ENCODE measurements at regions not wholly inside any gene's neighbourhood (a gene's known extent, or its start where the extent isn't known, plus 50 kb on each side); places are given as distances from the start of the nearest gene placed in this dataset.

- H3K9me3 Mint-ChIP-seq (ENCODE audit: low read depth, unreplicated experiment) = peaks cover 7% of the 10 kb centered on the region
- no TSS peak for BruUV-seq (replicated peaks)
- intact Hi-C loops (cut with micrococcal nuclease; ENCODE audit: unreplicated experiment) = no loop called here
- H3K27ac Mint-ChIP-seq (ENCODE audit: unreplicated experiment) = no peak overlapping the region
- H3K27me3 Mint-ChIP-seq (ENCODE audit: unreplicated experiment) = no peaks in the 10 kb centered on the region
- no peaks in the 10 kb centered on the region for H3K4me1 Mint-ChIP-seq (ENCODE audit: low read depth, unreplicated experiment)
- no peak for DNase-seq
- no peak overlapping the region for H3K4me3 Mint-ChIP-seq (ENCODE audit: low read depth, unreplicated experiment)
- peaks cover 4% of the 10 kb centered on the region for H3K36me3 Mint-ChIP-seq (ENCODE audit: insufficient read depth, unreplicated experiment)
- TF ChIP-seq, protein P1, sequence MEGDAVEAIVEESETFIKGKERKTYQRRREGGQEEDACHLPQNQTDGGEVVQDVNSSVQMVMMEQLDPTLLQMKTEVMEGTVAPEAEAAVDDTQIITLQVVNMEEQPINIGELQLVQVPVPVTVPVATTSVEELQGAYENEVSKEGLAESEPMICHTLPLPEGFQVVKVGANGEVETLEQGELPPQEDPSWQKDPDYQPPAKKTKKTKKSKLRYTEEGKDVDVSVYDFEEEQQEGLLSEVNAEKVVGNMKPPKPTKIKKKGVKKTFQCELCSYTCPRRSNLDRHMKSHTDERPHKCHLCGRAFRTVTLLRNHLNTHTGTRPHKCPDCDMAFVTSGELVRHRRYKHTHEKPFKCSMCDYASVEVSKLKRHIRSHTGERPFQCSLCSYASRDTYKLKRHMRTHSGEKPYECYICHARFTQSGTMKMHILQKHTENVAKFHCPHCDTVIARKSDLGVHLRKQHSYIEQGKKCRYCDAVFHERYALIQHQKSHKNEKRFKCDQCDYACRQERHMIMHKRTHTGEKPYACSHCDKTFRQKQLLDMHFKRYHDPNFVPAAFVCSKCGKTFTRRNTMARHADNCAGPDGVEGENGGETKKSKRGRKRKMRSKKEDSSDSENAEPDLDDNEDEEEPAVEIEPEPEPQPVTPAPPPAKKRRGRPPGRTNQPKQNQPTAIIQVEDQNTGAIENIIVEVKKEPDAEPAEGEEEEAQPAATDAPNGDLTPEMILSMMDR (IDR thresholded peaks at IDR 0.05; ENCODE audit: unreplicated experiment) = no peak
- CTCF ChIA-PET = no interaction called here
Measured at GRCh38 chr12:69136931-69137613, 102.3 kb upstream of the CPSF6 start.

DNA sequence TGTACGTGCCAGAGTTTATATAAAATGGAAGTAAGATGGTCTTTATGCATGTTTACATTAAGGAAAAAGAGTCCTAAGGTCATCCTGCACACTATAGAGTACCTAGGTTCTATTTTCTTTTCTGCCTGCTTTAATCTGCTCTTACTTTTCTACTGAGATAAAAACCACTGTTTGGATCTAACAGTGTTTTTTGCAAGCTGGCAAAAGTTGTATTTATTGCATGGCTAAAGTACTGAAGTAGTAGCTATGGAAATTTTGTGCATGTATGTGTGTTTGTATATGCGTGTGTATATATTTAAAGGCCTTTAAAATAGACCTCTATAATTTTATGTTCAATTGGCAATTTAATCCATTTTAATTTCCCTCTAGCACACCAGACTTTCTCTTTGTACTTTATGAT lies 98.3 kb upstream of the CPSF6 start:
- Mint-ChIP-seq H3K27me3 (ENCODE audit: unreplicated experiment) (no peaks in the 10 kb centered on the region), H3K27ac (ENCODE audit: unreplicated experiment) (no peak overlapping the region), H3K4me1 (ENCODE audit: low read depth, unreplicated experiment) (no peaks in the 10 kb centered on the region), H3K4me3 (ENCODE audit: low read depth, unreplicated experiment) (no peak overlapping the region), H3K36me3 (ENCODE audit: insufficient read depth, unreplicated experiment) (peaks cover 4% of the 10 kb centered on the region), H3K9me3 (ENCODE audit: low read depth, unreplicated experiment) (peaks cover 10% of the 10 kb centered on the region)
- CTCF ChIA-PET = interaction anchor here (0.6 to 1.3 kb wide), 3 partner anchors 16 to 186 kb away, joined by 3 to 4 read pairs (median 3); no protein-coding TSS in a partner anchor
- intact Hi-C loops (cut with micrococcal nuclease; ENCODE audit: unreplicated experiment) = no loop called here
- no TSS peak for BruUV-seq (replicated peaks)
- TF ChIP-seq, protein P1 (IDR thresholded peaks at IDR 0.05; ENCODE audit: unreplicated experiment) = no peak
- no peak for DNase-seq

- peaks cover under 1% of the 10 kb centered on the region for H3K4me1 Mint-ChIP-seq (ENCODE audit: low read depth, unreplicated experiment)
- H3K27me3 Mint-ChIP-seq (ENCODE audit: unreplicated experiment) = no peaks in the 10 kb centered on the region
- no TSS peak for BruUV-seq (replicated peaks)
- intact Hi-C loops (cut with micrococcal nuclease; ENCODE audit: unreplicated experiment) = no loop called here
- H3K27ac Mint-ChIP-seq (ENCODE audit: unreplicated experiment) = no peak overlapping the region
- TF ChIP-seq, protein P1 (IDR thresholded peaks at IDR 0.05; ENCODE audit: unreplicated experiment) = no peak
- CTCF ChIA-PET = no interaction called here
- no peak overlapping the region for H3K4me3 Mint-ChIP-seq (ENCODE audit: low read depth, unreplicated experiment)
- DNase-seq = no peak
- H3K36me3 Mint-ChIP-seq (ENCODE audit: insufficient read depth, unreplicated experiment) = no peaks in the 10 kb centered on the region
- no peaks in the 10 kb centered on the region for H3K9me3 Mint-ChIP-seq (ENCODE audit: low read depth, unreplicated experiment)
Measured at GRCh38 chr12:69149270-69149669, 90.1 kb upstream of the CPSF6 start.

DNA sequence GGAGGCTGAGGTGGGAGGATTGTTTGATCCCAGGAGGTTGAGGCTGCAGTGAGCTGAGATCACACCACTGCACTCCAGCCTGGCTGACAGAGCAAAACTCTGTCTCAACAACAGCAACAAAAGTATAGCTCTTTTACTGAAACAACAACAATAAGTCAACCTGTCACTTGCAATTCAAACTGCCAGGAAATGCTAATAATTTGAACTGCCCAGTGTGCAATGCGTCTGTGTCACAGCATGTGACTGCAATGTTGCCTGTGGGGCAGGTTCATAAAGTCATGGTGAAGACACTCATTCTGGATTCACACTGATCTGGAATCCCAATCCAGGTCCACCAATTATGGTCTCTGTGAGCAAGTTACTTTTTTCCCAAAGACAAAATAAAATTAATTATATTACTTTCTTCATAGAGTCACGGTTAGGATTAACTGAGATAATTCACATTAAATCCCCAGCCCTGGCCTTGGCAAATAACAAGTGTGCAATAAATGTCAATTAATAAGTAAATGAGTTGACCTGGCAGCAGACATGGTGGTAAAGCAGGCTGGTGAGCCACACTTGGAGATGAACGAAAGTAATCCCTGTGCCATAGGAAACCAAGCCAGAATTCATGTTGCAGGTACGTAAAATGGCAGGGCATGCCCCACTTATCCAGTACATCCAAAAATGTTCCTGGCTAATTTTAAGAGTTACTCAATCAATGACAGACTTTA lies 89.1 kb upstream of the CPSF6 start:
- CTCF ChIA-PET = no interaction called here
- H3K9me3 Mint-ChIP-seq (ENCODE audit: low read depth, unreplicated experiment) = no peaks in the 10 kb centered on the region
- H3K27ac Mint-ChIP-seq (ENCODE audit: unreplicated experiment) = no peak overlapping the region
- TF ChIP-seq, protein P1 (IDR thresholded peaks at IDR 0.05; ENCODE audit: unreplicated experiment) = no peak
- peaks cover 8% of the 10 kb centered on the region for H3K4me1 Mint-ChIP-seq (ENCODE audit: low read depth, unreplicated experiment)
- DNase-seq = no peak
- no peak overlapping the region for H3K4me3 Mint-ChIP-seq (ENCODE audit: low read depth, unreplicated experiment)
- no TSS peak for BruUV-seq (replicated peaks)
- intact Hi-C loops (cut with micrococcal nuclease; ENCODE audit: unreplicated experiment) = no loop called here
- no peaks in the 10 kb centered on the region for H3K27me3 Mint-ChIP-seq (ENCODE audit: unreplicated experiment)
- no peaks in the 10 kb centered on the region for H3K36me3 Mint-ChIP-seq (ENCODE audit: insufficient read depth, unreplicated experiment)
